ENCODE measurements at regions not wholly inside any gene's neighbourhood (a gene's known extent, or its start where the extent isn't known, plus 50 kb on each side); places are given as distances from the start of the nearest gene placed in this dataset.
"Not testable (repeated sequence)": the region's sequence is repeated elsewhere in the genome, so short reads cannot be mapped to it uniquely, and the experiment has no call there.

DNA sequence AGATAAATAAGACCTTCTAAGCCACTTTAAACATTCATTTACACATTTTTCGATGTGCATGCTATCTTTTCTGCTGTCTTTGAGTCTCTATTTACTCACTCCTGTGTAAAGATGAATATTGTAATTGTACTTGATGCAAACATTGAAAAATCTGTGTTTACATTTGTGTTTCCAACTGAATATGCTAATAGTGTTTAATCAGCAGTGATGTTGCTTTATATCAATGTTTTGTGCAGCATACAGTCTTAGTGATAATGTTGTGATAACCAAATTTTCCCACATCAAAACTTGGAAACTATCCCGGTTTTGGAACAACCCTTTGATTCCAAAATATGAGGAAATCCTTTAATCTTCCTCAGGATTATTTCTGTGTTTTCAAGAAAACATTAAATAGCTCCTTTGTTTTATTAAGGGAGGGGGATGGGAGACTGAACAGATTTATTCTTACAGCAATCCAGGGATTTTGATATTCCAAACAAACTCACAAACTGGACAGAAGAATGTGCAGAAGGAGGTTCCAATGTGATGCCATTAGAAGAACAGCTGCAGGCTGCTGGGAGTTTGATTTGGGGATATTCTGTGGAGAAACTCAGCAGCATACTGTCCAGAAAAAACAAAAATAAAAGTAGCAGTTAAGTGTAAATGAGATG is 248.0 kb downstream of the S1PR1 start:
- peak; percentile 36 for DNase-seq

- DNase-seq, result no peak
Measured at GRCh38 chr1:101485712-101486111, 248.9 kb downstream of the S1PR1 start.

GRCh38 chr1:101492144-101492543 is 255.3 kb downstream of the S1PR1 start:
- DNase-seq, result not testable (repeated sequence)

DNA sequence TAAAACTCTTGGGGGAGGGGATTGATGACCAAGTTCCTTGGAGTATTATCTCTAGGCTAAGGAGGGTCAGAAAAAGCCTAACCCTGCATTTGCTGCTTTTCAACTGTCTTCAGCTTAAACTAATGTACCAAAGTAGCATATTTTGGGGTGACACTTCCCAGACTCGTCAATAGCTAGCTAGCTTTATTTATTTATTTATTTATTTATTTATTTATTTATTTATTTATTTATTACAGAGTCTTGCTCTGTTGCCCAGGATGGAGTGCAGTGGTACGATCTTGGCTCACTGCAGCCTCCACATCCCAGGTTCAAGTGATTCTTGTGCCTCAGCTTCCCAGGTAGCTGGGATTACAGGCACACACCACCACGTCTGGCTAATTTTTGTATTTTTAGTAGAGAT is 257.1 kb downstream of the S1PR1 start:
- DNase-seq, result not testable (repeated sequence)

DNA sequence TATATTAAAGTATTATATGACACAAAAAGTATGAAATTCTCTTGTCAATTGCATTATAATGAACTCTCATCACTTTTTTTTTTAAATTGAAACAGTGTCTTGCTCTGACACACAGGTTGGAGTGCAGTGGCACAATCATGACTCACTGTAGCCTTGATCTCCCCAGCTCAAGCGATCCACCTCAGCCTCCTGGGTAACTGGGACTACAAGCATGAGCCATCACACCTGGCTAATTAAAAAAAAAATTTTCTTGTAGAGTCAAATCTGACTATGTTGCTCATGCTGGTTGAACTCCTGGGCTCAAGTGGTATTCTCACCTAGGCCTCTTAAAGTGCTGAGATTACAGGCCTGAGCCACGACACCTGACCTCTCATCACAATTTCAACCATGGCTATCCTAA is 259.3 kb downstream of the S1PR1 start:
- DNase-seq, result no peak

GRCh38 chr1:101497881-101498559 is 261.2 kb downstream of the S1PR1 start:
- no peak for DNase-seq

- DNase-seq, result not testable (repeated sequence)
Measured at GRCh38 chr1:101504106-101504505, 267.3 kb downstream of the S1PR1 start.

GRCh38 chr1:101505240-101505639 is 268.4 kb downstream of the S1PR1 start:
- DNase-seq, result not testable (repeated sequence)

DNA sequence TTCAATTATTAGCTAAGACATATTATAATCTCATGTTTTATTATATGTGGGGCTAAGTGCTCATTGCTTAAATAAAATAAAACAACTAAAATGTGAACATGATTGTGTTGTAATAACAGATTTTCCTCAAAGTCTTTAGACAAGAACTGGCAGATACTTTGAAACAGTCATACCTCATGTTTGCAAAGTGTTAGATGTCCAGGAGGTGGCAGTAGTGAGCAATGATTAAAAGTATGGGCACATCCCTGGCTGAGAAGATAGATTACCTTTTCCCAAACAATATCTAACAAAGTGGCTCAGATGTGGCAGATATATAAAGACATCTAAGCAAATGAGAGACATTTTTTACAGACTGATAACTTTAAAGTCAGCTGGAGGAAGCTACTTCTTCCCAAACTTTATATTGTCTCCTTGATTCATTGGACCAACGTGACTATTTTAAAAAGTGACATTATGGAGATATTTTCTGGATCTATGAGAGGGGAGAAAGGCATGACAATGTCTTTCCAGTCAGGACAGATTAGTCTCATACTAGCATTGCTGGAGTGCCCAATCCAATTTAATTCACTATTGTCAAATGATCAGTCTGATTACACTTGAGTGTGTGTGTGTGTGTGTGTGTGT is 269.8 kb downstream of the S1PR1 start:
- DNase-seq, result no peak

- no peak for DNase-seq
Measured at GRCh38 chr1:101507547-101507971, 270.7 kb downstream of the S1PR1 start.

DNA sequence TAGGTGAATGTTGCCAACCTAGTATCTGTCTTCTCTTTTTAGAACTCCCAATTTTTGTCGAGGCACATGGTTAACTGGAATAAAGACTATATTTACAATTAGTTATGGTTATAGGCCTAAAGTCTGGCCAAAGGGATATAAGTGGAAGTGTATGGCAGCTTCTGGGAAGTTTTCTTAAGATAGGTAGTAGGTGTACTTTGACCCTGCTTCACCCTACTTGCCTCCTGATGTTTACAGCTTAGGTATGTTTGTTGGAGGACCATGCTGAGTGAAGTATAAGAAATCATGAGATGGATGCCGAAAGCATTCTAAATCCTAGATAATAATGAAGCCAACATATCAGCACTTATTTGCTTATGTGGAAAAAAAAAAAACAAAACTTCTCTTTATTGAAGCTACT is 272.1 kb downstream of the S1PR1 start:
- DNase-seq, result no peak

DNA sequence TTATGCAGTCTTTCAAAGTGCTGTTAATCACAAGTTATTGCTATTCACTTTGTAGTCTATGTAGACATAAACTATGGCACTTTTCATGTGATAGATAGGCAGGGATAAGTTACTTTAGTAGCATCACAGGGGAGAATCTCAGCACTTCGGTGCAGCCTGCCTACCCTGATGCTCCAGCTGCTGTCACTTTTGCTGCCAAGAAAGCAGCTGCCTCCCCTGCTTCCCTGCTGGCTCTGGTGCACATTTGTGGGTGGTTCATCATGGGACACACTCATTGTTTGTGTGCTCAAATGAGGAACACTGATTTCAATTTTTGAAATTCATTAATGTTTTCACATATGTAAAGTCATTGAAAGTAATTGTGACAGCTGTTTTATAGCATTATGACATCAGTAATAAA is 272.6 kb downstream of the S1PR1 start:
- peak; percentile 69 for DNase-seq

DNA sequence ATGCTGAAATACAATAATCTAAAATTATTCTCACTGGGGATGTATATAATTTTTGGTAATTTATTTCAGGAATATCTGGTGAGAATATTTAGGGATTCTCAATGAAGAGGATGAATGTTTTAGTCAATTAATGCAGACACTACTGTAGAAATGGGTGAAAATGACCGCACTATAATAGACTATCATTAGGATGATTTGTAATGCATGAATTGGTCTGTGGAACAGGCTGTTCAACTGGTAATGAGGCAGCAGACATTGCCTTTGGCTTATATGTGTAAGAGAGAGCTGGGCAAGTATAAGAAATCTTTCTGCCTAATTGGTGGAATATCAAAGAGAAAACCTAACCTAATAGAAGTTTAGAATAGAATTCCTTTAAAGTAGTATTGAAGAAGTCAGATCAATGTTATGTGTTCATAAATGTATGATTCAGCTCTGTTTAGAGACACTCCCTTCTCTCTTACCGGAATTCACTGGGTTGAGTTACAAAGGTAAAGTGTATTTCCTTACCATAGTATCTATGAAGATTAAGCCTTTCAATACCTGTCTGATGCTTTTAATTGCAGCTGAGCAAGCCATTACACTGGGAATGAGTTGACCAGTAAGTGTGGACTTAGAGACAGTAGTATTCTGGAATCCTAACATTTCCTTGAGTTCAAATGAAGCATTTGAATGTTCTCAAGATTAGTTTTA is 274.5 kb downstream of the S1PR1 start:
- no peak for DNase-seq

DNA sequence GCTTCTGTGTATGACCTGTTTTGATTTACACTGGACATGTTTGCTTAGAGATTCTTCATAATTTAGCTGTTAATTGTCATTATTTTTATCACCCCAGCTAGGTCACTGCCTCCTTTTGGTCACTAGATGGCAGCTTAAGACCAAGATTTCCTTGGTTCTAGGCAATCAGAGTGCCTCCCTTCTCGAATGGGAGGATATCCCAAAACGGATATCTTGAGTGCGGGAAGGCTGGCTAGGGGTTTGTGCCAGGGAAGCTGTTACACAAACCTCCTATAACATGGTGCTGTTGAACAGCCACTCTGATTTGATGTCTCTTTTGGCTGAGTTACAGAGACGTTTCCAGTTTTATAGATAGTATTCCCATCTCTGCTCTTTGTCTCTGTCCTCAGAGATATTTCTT is 283.5 kb downstream of the S1PR1 start:
- DNase-seq, result peak; percentile 19

DNA sequence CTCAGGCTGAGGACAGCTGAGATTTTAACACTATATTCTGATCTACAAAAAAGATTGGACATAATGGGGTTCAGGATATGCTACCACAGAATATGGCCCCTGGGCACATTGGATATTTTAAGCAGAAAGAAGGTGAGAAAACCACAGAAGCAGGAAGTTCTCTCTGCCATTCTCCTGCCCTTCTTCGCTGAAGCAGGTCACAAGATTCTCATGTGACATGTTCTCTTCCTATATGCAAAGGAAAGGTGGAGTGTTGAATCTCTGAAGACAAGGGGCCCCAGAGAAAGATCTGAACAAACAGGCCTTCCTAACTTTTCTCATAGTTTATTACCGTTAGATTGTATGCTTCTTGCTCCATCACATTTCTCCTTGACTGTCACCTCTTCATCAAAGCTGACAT is 285.7 kb downstream of the S1PR1 start:
- no peak for DNase-seq

DNA sequence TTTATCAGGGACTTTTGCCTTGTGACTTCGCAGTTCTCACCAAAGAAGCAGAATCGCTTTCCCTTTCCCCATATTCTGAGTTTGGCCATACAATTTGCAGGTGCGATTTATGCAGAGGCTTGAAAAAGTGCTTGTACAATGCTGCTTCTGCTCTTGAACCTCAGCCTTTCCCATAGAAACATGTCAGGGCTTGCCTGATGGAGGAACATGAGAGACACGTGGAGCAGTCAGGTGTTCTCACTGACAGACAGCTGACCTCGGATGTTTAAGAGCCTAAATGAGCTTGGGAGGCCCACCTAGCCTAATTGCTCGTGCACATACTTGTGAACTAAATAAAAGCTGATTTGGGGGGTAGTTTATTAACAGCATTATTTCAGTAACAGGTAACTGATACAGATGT is 290.0 kb downstream of the S1PR1 start:
- DNase-seq, result no peak

DNA sequence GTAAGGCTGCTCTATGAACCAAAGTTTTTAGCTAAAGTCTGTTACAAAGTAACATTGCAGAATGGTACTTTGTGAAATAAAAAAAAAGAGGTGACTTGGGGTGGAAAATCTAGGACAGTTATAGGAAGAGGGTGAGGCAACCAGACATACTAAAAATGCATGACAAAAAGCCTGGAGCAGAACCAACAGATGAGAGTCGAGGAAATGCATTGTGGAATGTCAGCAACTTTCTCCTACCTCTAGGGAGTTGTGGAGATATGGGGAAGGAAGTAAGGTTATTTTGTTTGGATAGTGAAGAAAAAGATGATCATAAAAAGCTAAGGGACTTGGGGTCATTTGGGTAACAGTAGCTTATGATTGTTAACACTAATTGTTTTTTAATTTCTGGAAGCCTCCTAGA is 295.6 kb downstream of the S1PR1 start:
- no peak for DNase-seq

- DNase-seq, result no peak
Measured at GRCh38 chr1:101540161-101540560, 303.3 kb downstream of the S1PR1 start.

GRCh38 chr1:101546885-101547284 is 310.1 kb downstream of the S1PR1 start:
- DNase-seq, result no peak

- no peak for DNase-seq
Measured at GRCh38 chr1:101547357-101547756, 310.5 kb downstream of the S1PR1 start.

DNA sequence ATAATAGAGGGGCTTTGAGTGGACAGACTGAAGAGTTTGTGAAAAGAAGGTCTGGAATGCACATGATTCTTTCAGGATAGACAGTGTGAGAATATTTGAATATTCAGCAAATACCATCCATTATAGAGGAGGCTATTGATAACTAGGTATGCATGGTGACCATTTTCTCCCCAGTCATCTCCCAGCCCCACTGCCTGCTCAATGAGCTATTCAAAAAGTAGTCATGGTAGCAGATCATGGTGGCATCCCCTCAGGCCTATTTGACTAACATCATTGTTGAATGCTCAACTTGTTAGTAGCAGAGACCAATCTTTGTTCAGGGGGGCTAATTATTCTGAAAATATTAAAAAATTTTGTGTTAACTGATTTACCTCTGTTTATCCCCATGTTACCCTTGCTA is 311.6 kb downstream of the S1PR1 start:
- DNase-seq, result no peak

DNA sequence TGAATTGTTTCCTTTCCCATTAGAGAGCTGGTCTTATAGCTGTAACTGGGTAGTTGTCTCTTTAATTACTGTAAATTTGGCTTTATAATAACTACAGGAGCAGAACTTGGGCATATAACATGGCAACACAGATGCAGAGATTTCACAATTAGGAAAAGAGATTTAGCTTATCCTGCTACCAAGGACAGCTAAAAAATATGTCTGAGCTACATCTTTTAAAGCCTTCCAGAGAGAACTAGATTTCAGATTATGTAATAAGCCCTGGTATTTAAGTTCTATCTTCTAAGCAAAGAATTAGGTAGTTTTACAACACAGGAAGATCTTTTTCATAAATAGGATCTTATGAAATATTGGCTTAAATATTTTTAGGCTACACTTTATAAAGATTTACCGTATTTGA is 313.8 kb downstream of the S1PR1 start:
- no peak for DNase-seq

DNA sequence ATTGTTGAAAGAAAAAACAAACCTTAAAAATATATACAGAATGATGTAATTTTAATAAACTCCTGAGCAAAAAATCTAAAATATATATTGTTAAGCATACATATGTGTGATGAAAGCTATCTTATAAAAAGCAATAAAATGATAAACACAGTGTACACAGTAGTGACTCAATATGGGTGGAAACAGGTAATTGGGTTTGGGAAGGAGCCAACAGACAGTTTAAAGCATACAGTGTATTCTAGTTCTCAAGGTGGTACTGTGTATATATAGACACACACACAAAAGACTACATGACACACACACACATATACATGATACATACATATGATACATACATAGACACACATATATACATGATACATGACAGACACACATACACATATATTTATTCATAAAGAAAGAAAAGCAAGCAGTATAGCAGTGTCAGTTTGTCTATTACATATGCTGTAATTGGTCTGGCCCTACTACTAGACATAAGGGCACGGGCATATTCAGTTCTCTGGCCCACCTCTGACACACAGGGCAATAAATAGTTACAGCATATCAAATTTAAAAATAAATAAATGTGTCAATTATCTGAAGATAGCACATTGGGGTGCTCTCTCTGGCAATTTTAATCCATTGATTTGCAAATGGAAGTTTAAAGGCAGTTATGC is 330.2 kb downstream of the S1PR1 start:
- no peak for DNase-seq
